ENCODE measurements at regions not wholly inside any gene's neighbourhood (a gene's known extent, or its start where the extent isn't known, plus 50 kb on each side); places are given as distances from the start of the nearest gene placed in this dataset.

DNA sequence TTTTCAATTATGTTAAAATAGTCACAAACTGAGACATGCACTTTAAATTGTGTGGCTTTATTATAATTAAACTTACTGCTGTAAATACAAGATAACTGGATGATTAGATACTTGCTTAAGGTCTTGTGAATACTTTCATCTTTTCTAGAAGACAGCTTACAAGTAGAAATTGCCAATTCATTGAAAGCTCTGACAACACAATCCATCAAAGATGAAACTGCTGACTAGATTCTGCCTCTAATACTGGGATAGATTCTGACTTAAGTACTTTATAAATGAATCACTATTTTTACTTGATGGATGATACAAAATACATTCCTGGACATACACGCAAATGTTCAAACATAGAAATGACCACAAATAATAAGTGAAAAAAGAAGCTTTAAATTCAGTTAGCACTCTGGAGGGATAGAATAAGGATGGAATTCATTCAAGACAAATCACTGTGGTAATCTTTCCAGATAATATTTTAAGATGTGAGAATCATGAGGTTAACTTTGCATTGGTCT lies 876.8 kb downstream of the RPS29 start:
- TF ChIP-seq, protein P1, sequence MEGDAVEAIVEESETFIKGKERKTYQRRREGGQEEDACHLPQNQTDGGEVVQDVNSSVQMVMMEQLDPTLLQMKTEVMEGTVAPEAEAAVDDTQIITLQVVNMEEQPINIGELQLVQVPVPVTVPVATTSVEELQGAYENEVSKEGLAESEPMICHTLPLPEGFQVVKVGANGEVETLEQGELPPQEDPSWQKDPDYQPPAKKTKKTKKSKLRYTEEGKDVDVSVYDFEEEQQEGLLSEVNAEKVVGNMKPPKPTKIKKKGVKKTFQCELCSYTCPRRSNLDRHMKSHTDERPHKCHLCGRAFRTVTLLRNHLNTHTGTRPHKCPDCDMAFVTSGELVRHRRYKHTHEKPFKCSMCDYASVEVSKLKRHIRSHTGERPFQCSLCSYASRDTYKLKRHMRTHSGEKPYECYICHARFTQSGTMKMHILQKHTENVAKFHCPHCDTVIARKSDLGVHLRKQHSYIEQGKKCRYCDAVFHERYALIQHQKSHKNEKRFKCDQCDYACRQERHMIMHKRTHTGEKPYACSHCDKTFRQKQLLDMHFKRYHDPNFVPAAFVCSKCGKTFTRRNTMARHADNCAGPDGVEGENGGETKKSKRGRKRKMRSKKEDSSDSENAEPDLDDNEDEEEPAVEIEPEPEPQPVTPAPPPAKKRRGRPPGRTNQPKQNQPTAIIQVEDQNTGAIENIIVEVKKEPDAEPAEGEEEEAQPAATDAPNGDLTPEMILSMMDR (conservative IDR thresholded peaks at IDR 0.05; ENCODE audit: low read depth, low read length) = no peak
- no peak for TF ChIP-seq EZH2 (IDR thresholded peaks at IDR 0.05; ENCODE audit: borderline replicate concordance, low read depth, low read length, poor library complexity, severe bottlenecking)
